CD4-positive, alpha-beta T cell treated with Interleukin-17A for 1 hour (primary cell): ENCODE measurements at regions not wholly inside any gene's neighbourhood (a gene's known extent, or its start where the extent isn't known, plus 50 kb on each side); places are given as distances from the start of the nearest gene placed in this dataset.

Source experiments
- DNase-seq: peaks from one replicate; pipeline ENCODE4 v3.0.0-alpha.2; 2020

- no peak for DNase-seq
These were observed 65.0 kb downstream of the NOL4 start for GRCh38 chr18:34159691-34160185.

DNA sequence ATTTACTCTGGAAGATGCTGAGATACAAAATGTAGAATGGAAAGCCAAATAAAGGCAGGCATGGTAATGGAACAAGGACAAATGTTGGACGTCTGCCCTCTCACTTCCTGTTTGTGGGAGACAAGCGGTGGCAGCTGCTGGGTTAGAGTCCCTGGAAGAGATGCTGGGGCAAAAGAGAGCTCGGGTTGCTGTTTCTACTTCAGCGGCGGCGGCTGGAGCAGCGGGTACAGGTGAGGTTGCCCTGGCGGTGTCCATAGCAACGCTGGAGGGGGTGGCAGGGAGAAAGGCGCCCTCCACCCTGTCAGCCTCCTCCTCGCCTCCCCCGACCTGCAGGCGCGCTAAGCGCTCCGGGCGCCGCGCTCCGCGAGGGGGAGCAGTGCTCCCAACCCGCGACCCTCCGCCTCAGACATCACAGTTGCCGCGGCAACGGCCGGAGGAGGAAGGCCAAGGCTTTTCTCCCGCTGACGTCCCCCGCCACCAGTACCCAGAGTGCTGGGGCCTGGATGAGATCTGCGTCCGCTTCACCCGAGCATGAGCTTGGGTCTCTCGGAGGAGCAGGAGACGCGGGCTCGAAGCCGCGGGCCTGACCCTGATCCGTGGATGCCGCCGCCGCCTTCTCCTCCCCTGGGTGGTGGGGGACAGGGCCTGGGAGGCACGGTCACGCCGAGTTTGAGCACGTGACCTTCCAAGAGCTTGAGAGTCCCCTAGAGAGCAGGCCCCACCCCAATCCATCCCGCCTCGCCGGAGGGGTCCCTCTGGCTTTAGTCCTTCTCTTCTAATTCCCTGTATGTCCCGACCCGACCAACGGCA lies 65.6 kb downstream of the NOL4 start:
- DNase-seq, result no peak

GRCh38 chr18:34153711-34154110 lies 71.0 kb downstream of the NOL4 start:
- no peak for DNase-seq

DNA sequence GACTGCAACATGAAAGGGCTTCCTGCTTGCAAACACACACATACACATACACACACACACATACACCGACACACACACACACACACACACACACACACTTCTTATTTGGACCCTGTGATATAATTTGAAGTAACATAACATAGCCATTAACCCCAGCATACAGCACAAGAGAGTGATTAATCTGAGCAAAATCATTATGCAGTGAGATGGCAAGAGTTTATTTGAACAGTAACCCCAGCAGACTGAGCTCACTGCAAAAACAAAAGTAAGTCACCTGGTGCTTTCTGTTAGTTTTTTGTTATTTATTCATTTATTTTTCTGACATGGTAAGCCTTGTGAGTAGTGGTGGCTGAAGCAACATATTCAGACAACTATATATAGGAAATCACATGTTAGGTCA lies 93.7 kb downstream of the NOL4 start:
- DNase-seq, result no peak

DNA sequence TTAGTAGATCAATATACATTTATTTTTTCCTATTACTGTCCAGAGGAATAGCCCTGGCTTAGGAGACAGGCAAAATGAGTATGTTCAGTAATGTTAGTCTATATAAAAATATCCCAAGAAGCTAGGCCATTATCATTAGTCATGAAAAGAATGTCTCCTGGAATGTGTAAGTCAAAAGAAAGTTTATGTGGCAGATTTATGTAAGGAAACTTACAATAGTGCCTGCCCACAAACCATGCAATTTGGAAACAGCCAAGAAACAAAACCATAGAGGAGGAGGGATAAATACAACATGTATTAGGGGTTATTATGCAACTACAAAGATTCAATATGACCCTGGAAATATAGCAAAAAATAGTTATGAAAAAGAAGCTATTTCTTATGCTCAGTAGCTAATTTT lies 96.3 kb downstream of the NOL4 start:
- no peak for DNase-seq

- no peak for DNase-seq
These were observed 98.6 kb downstream of the NOL4 start for GRCh38 chr18:34126121-34126520.

- peak; percentile 4 for DNase-seq
These were observed 101.9 kb downstream of the NOL4 start for GRCh38 chr18:34122724-34123334.

- no peak for DNase-seq
These were observed 103.5 kb downstream of the NOL4 start for GRCh38 chr18:34121200-34121721.

- no peak for DNase-seq
These were observed 104.4 kb downstream of the NOL4 start for GRCh38 chr18:34120294-34120693.

DNA sequence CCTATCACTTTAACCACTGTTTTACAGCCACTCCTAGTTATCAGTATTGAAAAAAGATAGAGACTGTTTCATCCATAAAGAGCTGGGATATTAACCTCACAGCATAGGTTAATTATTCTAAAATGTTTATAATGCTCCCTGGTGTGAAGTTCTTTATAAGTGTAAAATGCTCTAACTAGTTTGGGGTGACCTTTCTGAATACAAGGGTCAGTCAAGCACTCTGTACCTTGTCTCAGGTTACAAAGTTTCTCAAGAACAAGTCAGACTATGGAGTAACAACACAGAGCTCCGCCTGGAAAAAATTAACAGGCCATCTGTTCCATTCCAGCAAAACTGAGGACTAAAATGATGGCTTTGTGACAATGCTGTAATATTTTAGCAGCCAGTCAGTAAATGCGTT lies 107.4 kb downstream of the NOL4 start:
- no peak for DNase-seq

- DNase-seq, result no peak
These were observed 109.2 kb downstream of the NOL4 start for GRCh38 chr18:34115409-34116081.

- DNase-seq, result no peak
These were observed 109.7 kb downstream of the NOL4 start for GRCh38 chr18:34114996-34115395.

GRCh38 chr18:34108206-34108605 lies 116.5 kb downstream of the NOL4 start:
- DNase-seq, result no peak

DNA sequence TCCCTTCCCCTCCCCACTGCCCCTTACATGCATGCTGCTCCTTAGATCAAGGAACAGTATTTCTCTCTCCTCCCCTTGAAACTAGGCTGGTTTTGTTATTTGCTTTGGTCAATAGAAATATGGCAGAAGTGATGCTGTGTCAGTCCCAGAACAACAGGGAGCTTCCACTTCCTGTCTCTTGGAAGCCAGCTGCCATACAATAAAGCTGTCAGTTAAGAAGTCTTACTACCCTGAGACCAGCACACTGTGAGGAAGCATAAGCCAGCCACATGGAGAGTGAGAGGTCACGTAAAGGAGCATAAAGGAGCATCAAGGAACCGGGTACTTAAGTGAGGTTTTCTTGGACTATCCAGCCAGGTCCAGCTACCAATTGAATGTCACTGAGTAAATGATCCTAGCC lies 126.6 kb downstream of the NOL4 start:
- DNase-seq, result no peak

DNA sequence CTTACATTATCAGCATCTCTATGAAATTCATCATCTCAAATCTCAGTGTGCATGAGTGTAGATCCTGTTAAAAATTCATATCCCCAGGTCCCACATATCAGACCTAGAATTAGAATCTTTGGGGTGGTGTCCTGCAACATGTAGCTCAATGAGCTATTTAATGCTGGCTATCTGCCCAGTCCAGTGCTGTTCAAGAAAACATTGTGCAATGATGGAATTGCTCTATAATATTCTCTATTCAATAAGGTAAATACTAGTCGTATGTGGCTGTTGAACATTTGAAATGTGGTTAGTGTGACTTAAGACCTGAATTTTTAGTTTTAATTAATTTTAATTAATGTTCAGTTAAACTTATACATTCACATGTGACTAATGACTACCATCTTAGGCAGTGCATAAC lies 127.4 kb downstream of the NOL4 start:
- DNase-seq, result no peak

DNA sequence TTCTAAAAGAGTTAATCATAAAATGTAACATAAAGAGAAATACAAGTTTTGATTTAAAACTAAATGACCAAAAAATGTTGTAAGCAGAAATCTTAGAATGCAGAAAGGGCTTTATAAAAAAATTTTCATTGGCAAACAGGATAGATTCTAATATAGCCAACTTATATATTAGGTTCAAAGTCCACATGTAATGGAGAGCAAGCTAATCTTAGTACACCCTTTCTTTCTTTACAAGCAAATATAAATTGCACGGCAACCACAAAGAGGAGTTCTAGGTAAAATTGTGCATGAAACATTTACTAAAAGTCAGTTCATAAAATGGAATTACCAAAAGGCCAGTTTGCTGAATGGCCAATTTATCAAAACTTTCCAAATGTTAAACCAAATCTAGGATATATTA lies 130.6 kb downstream of the NOL4 start:
- no peak for DNase-seq

GRCh38 chr18:34092796-34093195 lies 131.9 kb downstream of the NOL4 start:
- no peak for DNase-seq

- DNase-seq, result no peak
These were observed 138.3 kb downstream of the NOL4 start for GRCh38 chr18:34086370-34086769.

DNA sequence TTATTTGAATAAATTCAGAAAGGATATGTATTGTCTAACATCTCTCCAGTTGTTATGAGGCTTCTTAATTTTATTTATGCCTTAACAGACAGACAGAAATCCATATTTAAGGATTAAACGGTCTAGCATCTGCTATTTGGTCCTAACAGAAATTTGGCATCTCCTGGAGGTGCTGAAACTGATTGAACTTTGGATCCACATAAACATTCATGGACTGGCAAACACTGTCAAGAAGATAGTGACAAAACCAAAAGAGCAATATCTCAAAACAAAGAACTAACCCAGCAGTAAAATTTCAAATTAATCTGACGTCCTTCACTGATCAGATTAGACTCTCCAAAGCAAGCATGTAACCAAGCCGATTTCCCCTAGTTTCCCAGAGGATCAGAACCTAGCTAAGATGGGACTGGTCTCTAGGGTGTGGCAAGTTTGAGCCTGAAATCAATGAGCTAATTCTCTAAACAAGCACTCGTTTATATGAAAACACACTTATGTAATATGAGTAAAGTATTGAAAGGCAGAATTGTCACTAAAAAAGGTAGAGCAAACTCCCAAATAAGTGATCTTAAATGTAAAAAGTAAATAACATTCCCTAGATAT lies 139.5 kb downstream of the NOL4 start:
- no peak for DNase-seq

DNA sequence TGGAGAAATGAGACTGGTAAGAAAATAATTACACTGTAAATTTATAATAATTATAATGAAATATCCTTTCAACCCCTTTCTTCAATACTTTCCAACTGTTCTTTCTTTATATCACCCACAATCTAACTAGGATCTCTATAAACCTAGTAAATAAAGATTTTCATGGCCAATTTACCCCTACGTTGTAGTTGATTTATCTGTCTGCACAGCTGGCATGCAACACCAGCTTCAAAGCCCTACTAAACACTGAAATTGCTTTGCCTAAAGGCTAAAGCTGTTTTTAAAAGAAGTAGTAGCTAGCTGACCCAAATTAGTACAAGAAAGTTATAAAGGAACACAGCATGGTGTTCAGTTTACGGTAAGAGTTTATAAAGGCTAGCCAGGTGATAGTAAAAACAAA lies 140.1 kb downstream of the NOL4 start:
- DNase-seq, result no peak

DNA sequence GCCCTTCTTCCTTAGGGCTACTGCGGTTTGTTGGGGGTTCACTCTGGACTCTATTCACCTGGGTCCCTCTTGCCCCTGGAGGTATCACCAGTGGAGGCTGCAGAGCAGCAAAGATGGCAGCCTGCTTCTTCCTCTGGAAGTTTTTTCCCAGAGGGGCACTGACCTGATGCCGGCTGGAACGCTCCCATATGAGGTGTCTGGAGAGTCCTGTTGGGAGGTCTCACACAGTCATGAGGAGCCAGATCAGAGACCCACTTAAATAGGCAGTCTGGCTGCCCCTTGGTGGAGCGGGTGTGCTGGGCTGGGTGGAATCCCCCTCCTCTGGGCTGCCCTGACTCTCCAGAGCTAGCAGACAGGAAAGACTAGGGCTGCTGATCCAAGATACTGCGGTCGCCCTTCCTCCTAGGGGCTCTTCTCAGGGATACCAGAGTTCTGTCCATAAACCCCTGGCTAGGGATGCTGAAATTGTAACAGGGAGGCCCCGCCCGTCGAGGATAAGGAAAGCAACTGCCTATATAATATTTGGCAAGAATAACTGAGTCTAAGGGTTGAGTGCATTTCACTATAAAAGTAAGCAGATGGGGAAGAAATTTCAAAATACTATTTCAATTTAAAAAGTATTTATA lies 140.7 kb downstream of the NOL4 start:
- DNase-seq, result no peak

DNA sequence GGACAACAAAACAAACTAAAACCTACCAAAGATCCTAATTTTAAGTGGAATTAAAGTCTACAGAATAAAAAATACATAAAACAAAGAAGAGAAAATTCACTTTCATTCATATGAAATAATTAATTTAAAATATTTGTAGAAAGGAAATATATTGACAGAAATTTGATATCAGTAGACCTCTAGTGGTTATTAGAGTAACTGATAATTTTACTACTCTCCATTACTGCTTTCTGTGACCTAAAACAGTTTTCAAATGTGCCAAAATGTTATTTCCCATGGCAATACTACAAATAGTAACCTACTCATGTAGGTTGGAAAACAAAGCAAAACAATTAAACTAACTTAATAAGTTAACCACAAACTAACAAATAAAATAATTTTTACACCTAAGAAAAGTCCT lies 147.1 kb downstream of the NOL4 start:
- DNase-seq, result no peak
